CD4-positive, alpha-beta T cell (primary cell): ENCODE measurements at regions not wholly inside any gene's neighbourhood (a gene's known extent, or its start where the extent isn't known, plus 50 kb on each side); places are given as distances from the start of the nearest gene placed in this dataset.
"Not testable (repeated sequence)": the region's sequence is repeated elsewhere in the genome, so short reads cannot be mapped to it uniquely, and the experiment has no call there.

Experiments used
- ATAC-seq: fragments of 200-7000 bp; cut with Tn5 transposase; one replicate; pipeline ENCODE4 v1.10.0; 2022; ENCODE audit warnings: mild to moderate bottlenecking; ENCODE audit not compliant: poor library complexity
- CTCF ChIA-PET: fragments of 350-600 bp; sonication (Branson Sonifier 250); formaldehyde crosslinking; loops from one replicate; lab custom pipeline; 2021; ENCODE audit warnings: antibody characterized with exemption, inconsistent platforms; lab: Charles Lee
- POLR2A ChIA-PET: fragments of 350-600 bp; sonication (Branson Sonifier 250); formaldehyde crosslinking; loops from one replicate; lab custom pipeline; 2021; ENCODE audit warnings: antibody characterized with exemption, inconsistent platforms; lab: Charles Lee
- DNase-seq, 14 experiments: peaks; one replicate each; pipeline ENCODE4 v3.0.0-alpha.2; 2013 to 2020; ENCODE audit warnings: mixed read lengths in 2 of 14
- H3K27ac ChIP-seq, 2 donors: one replicate each; pipeline versions ENCODE4 v1.5.1 to v1.7.0; 2013; ENCODE audit warnings: low read length in 2 of 2, low read depth in 1 of 2, mild to moderate bottlenecking in 1 of 2
- H3K27me3 ChIP-seq, 2 experiments: 1 replicate in 1 of 2; 2 replicates in 1 of 2; pipeline versions ENCODE4 v1.6.1 to v1.7.0; 2013; ENCODE audit warnings: low read length in 2 of 2, control low read depth in 1 of 2, mild to moderate bottlenecking in 1 of 2, moderate library complexity in 1 of 2; ENCODE audit not compliant: insufficient read depth in 2 of 2, control insufficient read depth in 1 of 2
- H3K36me3 ChIP-seq: one replicate; pipeline ENCODE4 v1.6.1; 2013; ENCODE audit warnings: low read length, control low read depth; ENCODE audit not compliant: insufficient read depth
- H3K4me1 ChIP-seq: one replicate; pipeline ENCODE4 v1.6.1; 2013; ENCODE audit warnings: low read length, control low read depth; ENCODE audit not compliant: insufficient read depth
- H3K4me3 ChIP-seq: one replicate; pipeline ENCODE4 v1.5.1; 2013; ENCODE audit warnings: mild to moderate bottlenecking, low read length, moderate library complexity
- H3K9me3 ChIP-seq, 2 experiments: 1 replicate in 1 of 2; 2 replicates in 1 of 2; pipeline versions ENCODE4 v1.6.1 to v1.7.0; 2013; ENCODE audit warnings: low read length in 2 of 2, mild to moderate bottlenecking in 2 of 2, control low read depth in 1 of 2, moderate library complexity in 1 of 2; ENCODE audit not compliant: control insufficient read depth in 1 of 2, insufficient read depth in 1 of 2
- H3K27ac Mint-ChIP-seq: one replicate; pipeline ENCODE4 v1.8.0; 2020; ENCODE audit warnings: mixed read lengths
- H3K27me3 Mint-ChIP-seq: one replicate; pipeline ENCODE4 v1.8.0; 2021; ENCODE audit warnings: mixed read lengths
- H3K36me3 Mint-ChIP-seq: one replicate; pipeline ENCODE4 v1.8.0; 2021; ENCODE audit warnings: low read depth, mixed read lengths
- H3K4me1 Mint-ChIP-seq: one replicate; pipeline ENCODE4 v1.8.0; 2021; ENCODE audit warnings: low read depth, mixed read lengths
- H3K4me3 Mint-ChIP-seq: one replicate; pipeline ENCODE4 v1.8.0; 2020; ENCODE audit warnings: mild to moderate bottlenecking, mixed read lengths
- H3K9me3 Mint-ChIP-seq: one replicate; pipeline ENCODE4 v1.8.0; 2020; ENCODE audit warnings: mixed read lengths
- intact Hi-C, 2 experiments: fragments of 100-400 bp; cut with DNase I in 1 of 2; cut with micrococcal nuclease in 1 of 2; formaldehyde crosslinking; loops; one replicate each; pipeline versions ENCODE4 v1.15.1 to v1.9.0; 2023 to 2025; cut with DNase I, micrococcal nuclease
- TF ChIP-seq, protein P1 (sequence below): fragments of 200-600 bp; IDR thresholded peaks from one replicate; pipeline ENCODE4 v1.8.0; 2022; ENCODE audit warnings: antibody characterized with exemption, mild to moderate bottlenecking

DNA sequence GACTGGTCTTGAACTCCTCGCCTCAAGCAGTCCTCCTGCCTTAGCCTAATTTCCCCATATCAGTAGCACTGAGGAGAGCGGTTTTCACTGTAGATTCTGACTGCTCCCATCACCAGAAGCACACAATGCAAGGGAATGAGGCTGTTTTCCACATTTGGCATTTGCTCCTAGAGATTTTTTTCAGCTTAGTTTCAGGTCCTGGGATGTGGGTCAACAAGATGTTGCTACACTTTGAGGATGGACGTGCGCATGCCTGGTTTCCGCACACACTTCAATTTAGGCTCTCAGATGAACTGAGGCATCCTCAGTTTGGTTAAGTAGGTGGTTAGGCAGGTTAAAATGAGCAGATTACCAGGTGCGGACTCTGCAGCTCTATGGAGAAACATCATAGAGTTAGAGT is 287.1 kb upstream of the LYZL1 start:
- TF ChIP-seq, protein P1, sequence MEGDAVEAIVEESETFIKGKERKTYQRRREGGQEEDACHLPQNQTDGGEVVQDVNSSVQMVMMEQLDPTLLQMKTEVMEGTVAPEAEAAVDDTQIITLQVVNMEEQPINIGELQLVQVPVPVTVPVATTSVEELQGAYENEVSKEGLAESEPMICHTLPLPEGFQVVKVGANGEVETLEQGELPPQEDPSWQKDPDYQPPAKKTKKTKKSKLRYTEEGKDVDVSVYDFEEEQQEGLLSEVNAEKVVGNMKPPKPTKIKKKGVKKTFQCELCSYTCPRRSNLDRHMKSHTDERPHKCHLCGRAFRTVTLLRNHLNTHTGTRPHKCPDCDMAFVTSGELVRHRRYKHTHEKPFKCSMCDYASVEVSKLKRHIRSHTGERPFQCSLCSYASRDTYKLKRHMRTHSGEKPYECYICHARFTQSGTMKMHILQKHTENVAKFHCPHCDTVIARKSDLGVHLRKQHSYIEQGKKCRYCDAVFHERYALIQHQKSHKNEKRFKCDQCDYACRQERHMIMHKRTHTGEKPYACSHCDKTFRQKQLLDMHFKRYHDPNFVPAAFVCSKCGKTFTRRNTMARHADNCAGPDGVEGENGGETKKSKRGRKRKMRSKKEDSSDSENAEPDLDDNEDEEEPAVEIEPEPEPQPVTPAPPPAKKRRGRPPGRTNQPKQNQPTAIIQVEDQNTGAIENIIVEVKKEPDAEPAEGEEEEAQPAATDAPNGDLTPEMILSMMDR, result no peak
- peaks cover 0 to 3% of the 10 kb centered on the region in 2 experiments for H3K27me3 ChIP-seq
- H3K4me1 ChIP-seq, result no peaks in the 10 kb centered on the region
- Mint-ChIP-seq H3K27ac (no peak overlapping the region), H3K4me3 (no peak overlapping the region), H3K9me3 (no peaks in the 10 kb centered on the region), H3K36me3 (no peaks in the 10 kb centered on the region), H3K4me1 (no peaks in the 10 kb centered on the region), H3K27me3 (peaks cover 14% of the 10 kb centered on the region)
- DNase-seq, result no peak
- no peak overlapping the region for H3K27ac ChIP-seq
- ChIA-PET POLR2A (no interaction called here), CTCF (no interaction called here)
- no peak overlapping the region for H3K4me3 ChIP-seq
- H3K36me3 ChIP-seq, result no peaks in the 10 kb centered on the region
- intact Hi-C loops, result no loop called here
- ATAC-seq, result no peak
- H3K9me3 ChIP-seq, result peaks cover 0 to 8% of the 10 kb centered on the region in 2 experiments

DNA sequence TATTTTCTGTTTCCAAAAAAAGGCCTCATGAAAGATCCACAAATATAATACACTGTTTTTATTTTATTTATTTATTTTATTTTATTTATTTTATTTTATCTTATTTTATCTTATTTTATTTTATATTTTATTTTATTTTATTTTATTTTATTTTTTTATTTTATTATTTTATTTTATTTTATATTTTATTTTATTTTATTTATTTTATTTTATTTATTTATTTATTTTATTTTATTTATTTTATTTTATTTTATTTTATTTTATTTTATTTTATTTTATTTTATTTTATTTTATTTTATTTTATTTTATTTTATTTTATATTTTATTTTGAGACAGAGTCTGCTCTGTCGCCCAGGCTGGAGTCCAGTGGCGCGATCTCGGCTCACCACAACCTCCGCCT is 285.9 kb upstream of the LYZL1 start:
- H3K9me3 Mint-ChIP-seq, H3K4me3 ChIP-seq, H3K27me3 ChIP-seq, H3K36me3 ChIP-seq, intact Hi-C loops, H3K27ac ChIP-seq, H3K36me3 Mint-ChIP-seq, CTCF ChIA-PET, ATAC-seq, DNase-seq, H3K4me1 ChIP-seq, POLR2A ChIA-PET, H3K4me1 Mint-ChIP-seq, H3K27ac Mint-ChIP-seq, H3K4me3 Mint-ChIP-seq: not testable (repeated sequence)
- H3K27me3 Mint-ChIP-seq, result peaks cover 14% of the 10 kb centered on the region
- H3K9me3 ChIP-seq, result peaks cover 0 to 12% of the 10 kb centered on the region in 2 experiments

DNA sequence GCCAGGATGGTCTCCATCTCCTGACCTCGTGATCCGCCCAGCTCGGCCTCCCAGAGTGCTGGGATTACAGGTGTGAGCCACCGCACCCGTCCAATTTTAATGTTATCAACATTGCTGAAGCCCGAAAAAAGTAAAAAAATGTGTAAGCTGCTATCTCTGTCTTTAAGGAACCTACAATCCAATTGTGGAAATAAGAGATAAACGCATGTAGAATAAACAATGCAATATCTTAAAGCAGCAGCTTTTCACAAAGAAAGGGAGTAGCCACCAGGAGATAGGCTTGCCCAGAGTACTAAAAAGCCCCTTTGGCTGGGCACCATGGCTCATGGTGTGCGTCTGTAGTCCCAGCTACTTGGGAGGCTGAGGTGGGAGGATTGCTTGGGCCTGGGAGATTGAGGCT is 282.9 kb upstream of the LYZL1 start:
- Mint-ChIP-seq H3K4me1 (no peaks in the 10 kb centered on the region), H3K27ac (no peak overlapping the region), H3K4me3 (no peak overlapping the region), H3K36me3 (no peaks in the 10 kb centered on the region), H3K9me3 (no peaks in the 10 kb centered on the region), H3K27me3 (peaks cover 17% of the 10 kb centered on the region)
- peaks cover 0 to 12% of the 10 kb centered on the region in 2 experiments for H3K9me3 ChIP-seq
- H3K4me1 ChIP-seq, result no peaks in the 10 kb centered on the region
- TF ChIP-seq, protein P1, result no peak
- no peak overlapping the region for H3K27ac ChIP-seq
- POLR2A ChIA-PET, result no interaction called here
- intact Hi-C loops, result no loop called here
- no peak overlapping the region for H3K4me3 ChIP-seq
- no peak for ATAC-seq
- no peaks in the 10 kb centered on the region for H3K36me3 ChIP-seq
- CTCF ChIA-PET, result no interaction called here
- no peak for DNase-seq
- peaks cover 0 to 3% of the 10 kb centered on the region in 2 experiments for H3K27me3 ChIP-seq

DNA sequence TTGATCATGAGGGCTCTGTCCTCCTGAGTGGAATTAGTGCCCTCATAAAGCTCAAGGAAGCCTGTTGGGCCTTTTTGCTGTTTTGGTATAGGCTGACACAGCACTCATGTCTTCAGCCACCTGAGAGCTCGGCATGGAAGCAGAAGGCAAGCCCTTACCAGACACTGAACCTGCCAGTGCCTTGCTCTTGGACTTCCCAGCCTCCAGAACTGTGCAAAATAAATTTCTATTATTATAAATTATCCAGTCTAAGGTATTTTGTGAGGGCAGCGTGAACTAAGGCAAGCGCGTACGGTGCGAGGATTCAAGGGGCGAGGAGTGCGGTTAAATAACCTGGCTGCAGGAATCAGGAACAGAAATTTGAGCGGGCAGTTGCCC is 281.5 kb upstream of the LYZL1 start:
- DNase-seq, result no peak
- Mint-ChIP-seq H3K36me3 (no peaks in the 10 kb centered on the region), H3K27ac (no peak overlapping the region), H3K4me3 (no peak overlapping the region), H3K9me3 (no peaks in the 10 kb centered on the region), H3K4me1 (no peaks in the 10 kb centered on the region), H3K27me3 (peaks cover 9% of the 10 kb centered on the region)
- Histone ChIP-seq H3K4me3 (no peak overlapping the region), H3K27me3 (no peaks in the 10 kb centered on the region), H3K36me3 (no peaks in the 10 kb centered on the region), H3K9me3 (peaks cover 0 to 12% of the 10 kb centered on the region in 2 experiments), H3K27ac (no peak overlapping the region), H3K4me1 (no peaks in the 10 kb centered on the region)
- intact Hi-C loops, result no loop called here
- no peak for ATAC-seq
- CTCF ChIA-PET, result no interaction called here
- POLR2A ChIA-PET, result no interaction called here
- TF ChIP-seq, protein P1, result no peak
